ENCODE measurements at regions not wholly inside any gene's neighbourhood (a gene's known extent, or its start where the extent isn't known, plus 50 kb on each side); places are given as distances from the start of the nearest gene placed in this dataset.
"Not testable (repeated sequence)": the region's sequence is repeated elsewhere in the genome, so short reads cannot be mapped to it uniquely, and the experiment has no call there.

DNA sequence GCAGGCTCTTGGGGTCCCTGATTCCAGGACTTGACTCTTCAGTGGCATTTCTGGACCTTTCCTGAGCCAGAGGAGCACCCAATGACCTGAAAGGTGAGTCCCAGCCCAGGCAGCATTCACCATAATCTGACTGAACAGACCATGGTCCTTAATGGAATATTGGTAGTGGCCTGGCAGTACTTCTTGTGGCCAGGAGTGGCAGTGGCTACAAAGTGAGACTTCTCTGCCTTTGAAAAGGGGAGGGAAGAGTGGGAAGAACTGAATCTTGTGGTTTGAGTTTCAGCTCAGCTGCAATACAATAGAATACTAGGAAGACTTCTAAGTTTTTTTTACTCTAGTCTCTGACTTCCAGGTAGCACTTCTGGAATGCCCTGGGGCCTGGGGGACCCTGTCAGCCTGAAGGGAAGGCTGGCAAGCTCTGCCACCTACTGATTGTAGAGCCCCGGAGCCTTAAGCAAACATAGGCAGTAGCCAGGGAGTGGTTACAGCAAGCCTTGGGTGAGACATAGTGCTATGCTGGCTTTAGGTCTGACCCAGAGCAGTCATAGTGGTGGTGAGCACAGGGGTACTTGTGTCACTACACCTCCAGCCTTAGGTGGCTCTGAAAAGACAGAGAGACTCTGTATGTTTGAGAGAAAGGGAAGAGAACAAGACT, 674.2 kb upstream of the MANEA start:
- no peak for DNase-seq
- H3K27ac ChIP-seq = no peak overlapping the region
- 20 to 75% (median 50%) methylated on average over 1 of the region's 1 CpG for WGBS, 5 donors
- no peak overlapping the region for H3K4me3 ChIP-seq
- H3K27me3 ChIP-seq = no peaks in the 10 kb centered on the region
- no peaks in the 10 kb centered on the region for H3K36me3 ChIP-seq
- peaks cover 0 to 12% (median 0%) of the 10 kb centered on the region in 4 donors for H3K9me3 ChIP-seq
- intact Hi-C loops (cut with DNase I; ENCODE audit: low total_unique reads) = no loop called here
- H3K4me1 ChIP-seq = no peaks in the 10 kb centered on the region
- TF ChIP-seq, protein P1, sequence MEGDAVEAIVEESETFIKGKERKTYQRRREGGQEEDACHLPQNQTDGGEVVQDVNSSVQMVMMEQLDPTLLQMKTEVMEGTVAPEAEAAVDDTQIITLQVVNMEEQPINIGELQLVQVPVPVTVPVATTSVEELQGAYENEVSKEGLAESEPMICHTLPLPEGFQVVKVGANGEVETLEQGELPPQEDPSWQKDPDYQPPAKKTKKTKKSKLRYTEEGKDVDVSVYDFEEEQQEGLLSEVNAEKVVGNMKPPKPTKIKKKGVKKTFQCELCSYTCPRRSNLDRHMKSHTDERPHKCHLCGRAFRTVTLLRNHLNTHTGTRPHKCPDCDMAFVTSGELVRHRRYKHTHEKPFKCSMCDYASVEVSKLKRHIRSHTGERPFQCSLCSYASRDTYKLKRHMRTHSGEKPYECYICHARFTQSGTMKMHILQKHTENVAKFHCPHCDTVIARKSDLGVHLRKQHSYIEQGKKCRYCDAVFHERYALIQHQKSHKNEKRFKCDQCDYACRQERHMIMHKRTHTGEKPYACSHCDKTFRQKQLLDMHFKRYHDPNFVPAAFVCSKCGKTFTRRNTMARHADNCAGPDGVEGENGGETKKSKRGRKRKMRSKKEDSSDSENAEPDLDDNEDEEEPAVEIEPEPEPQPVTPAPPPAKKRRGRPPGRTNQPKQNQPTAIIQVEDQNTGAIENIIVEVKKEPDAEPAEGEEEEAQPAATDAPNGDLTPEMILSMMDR (IDR thresholded peaks at IDR 0.05) = no peak
- no peak for TF ChIP-seq POLR2AphosphoS5 (IDR thresholded peaks at IDR 0.05)
- TF ChIP-seq POLR2A (IDR thresholded peaks at IDR 0.05) = no peak
- TF ChIP-seq EP300 (IDR thresholded peaks at IDR 0.05) = no peak

GRCh38 chr6:94899191-94899590, 678.1 kb upstream of the MANEA start:
- H3K27me3 ChIP-seq = no peaks in the 10 kb centered on the region
- no peak for DNase-seq
- H3K4me1 ChIP-seq = no peaks in the 10 kb centered on the region
- intact Hi-C loops (cut with DNase I; ENCODE audit: low total_unique reads) = no loop called here
- TF ChIP-seq EP300 (IDR thresholded peaks at IDR 0.05) (no peak), POLR2AphosphoS5 (IDR thresholded peaks at IDR 0.05) (no peak), POLR2A (IDR thresholded peaks at IDR 0.05) (no peak)
- TF ChIP-seq, protein P1 (IDR thresholded peaks at IDR 0.05) = no peak
- H3K27ac ChIP-seq = no peak overlapping the region
- no peaks in the 10 kb centered on the region for H3K36me3 ChIP-seq
- WGBS, 5 donors = 52 to 60% (median 58%) methylated on average over 2 of the region's 2 CpGs
- H3K4me3 ChIP-seq = no peak overlapping the region
- peaks cover 0 to 12% (median 0%) of the 10 kb centered on the region in 4 donors for H3K9me3 ChIP-seq

DNA sequence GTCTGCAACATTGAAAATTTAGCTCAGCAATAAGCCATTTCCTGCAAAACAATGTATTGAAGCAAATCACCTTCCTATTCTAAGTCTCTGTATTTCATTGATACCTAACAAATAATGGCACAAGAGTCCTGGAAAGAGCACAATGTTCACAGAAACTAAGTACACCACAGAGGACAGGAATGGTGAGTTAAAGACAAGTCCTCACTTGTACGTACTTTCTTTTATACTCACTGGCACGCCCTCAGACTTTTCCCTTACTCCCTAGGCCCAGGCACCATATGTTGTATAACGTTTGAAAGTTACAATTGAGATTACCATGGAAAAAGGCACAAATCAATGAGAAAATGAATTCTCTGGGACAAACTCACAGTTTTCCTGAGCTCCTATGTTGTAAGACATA, 683.0 kb upstream of the MANEA start:
- H3K4me1 ChIP-seq = no peaks in the 10 kb centered on the region
- H3K27me3 ChIP-seq = no peaks in the 10 kb centered on the region
- H3K9me3 ChIP-seq = no peaks in the 10 kb centered on the region
- no peaks in the 10 kb centered on the region for H3K36me3 ChIP-seq
- no peak overlapping the region for H3K4me3 ChIP-seq
- no peak overlapping the region for H3K27ac ChIP-seq
- intact Hi-C loops (cut with DNase I; ENCODE audit: low total_unique reads) = no loop called here
- DNase-seq = no peak
- WGBS, 5 donors = 33 to 65% (median 53%) methylated on average over 3 of the region's 3 CpGs
- TF ChIP-seq, protein P1 (IDR thresholded peaks at IDR 0.05) = no peak
- no peak for TF ChIP-seq EP300 (IDR thresholded peaks at IDR 0.05)
- TF ChIP-seq POLR2AphosphoS5 (IDR thresholded peaks at IDR 0.05) = no peak
- TF ChIP-seq POLR2A (IDR thresholded peaks at IDR 0.05) = no peak

DNA sequence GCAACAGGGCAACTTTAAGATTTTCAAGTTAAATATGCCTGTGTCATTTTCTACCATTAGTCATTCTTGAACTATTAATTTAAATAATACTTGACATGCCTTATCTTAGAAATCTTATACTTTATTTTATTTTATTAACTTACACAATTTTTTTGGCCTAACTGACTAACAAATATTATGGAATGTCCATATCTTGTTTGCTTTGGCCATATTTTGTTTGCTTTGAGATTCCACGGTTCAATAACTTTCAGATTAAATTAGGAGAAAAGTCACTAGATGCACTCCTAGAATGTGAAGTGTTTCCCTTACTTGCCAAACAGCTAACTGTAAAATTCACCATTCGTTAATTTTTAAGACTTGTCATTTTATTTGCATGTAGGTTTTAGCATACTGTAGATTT, 684.0 kb upstream of the MANEA start:
- Histone ChIP-seq H3K27me3 (no peaks in the 10 kb centered on the region), H3K27ac (no peak overlapping the region), H3K9me3 (no peaks in the 10 kb centered on the region), H3K36me3 (no peaks in the 10 kb centered on the region), H3K4me3 (no peak overlapping the region), H3K4me1 (no peaks in the 10 kb centered on the region)
- TF ChIP-seq POLR2A (IDR thresholded peaks at IDR 0.05) (no peak), EP300 (IDR thresholded peaks at IDR 0.05) (no peak), POLR2AphosphoS5 (IDR thresholded peaks at IDR 0.05) (no peak)
- TF ChIP-seq, protein P1 (IDR thresholded peaks at IDR 0.05) = no peak
- no peak for DNase-seq
- intact Hi-C loops (cut with DNase I; ENCODE audit: low total_unique reads) = no loop called here
- WGBS, 5 donors = 68 to 77% (median 74%) methylated on average over 2 of the region's 2 CpGs

- DNase-seq; H3K4me3 ChIP-seq; H3K4me1 ChIP-seq; H3K9me3 ChIP-seq; H3K36me3 ChIP-seq; H3K27me3 ChIP-seq; intact Hi-C loops (cut with DNase I; ENCODE audit: low total_unique reads); H3K27ac ChIP-seq: not testable (repeated sequence)
- 51 to 88% (median 62%) methylated on average over 4 to 5 of the region's 5 CpGs for WGBS, 5 donors
Observed at GRCh38 chr6:94873819-94874218, 703.5 kb upstream of the MANEA start.
